ENCODE measurements at regions not wholly inside any gene's neighbourhood (a gene's known extent, or its start where the extent isn't known, plus 50 kb on each side); places are given as distances from the start of the nearest gene placed in this dataset.
"Not testable (repeated sequence)": the region's sequence is repeated elsewhere in the genome, so short reads cannot be mapped to it uniquely, and the experiment has no call there.

GRCh38 chr15:35958021-35958420 is 412.1 kb upstream of the DPH6 start:
- FAIRE-seq (no peak), DNase-seq (ENCODE audit: low spot score in 2 of 2) (no peak)

DNA sequence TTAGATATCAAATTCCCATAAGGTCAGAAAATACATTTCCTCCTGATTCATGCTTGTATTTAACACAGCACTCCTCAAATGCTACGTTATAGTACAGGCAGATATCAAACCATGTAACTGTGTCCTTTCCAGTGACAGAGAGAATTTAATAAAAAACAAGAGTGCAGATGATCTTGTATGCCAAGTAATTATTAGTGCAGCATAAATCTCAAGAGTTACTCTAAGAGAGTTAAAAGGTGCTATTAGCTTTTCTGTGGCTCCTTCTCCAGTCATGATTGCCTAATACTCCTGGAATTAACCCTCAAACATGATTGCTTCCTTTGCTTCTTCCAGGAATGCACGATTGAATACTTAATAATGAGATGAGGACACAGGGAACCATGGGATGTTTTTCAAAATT is 413.0 kb upstream of the DPH6 start:
- DNase-seq (ENCODE audit: low spot score in 2 of 2) (no peak), FAIRE-seq (no peak)

DNA sequence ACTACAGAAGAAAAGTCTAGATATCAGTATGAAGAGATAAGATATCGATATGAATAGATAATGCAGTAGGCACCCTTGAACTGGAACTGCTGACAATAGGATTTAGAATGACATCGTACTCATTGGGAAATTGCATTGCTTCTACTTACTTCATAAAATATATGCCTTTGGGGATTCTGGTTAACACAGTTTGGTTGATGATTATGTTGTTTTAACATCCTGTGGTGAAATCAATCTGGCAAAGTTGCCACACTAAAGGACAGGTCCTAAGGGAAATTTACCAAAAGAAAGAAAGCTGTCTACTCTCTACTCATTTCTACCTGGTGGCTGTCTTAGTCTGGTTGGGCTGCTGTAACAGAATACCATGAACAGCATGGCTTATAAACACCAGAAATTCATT is 417.4 kb upstream of the DPH6 start:
- FAIRE-seq (no peak), DNase-seq (ENCODE audit: low spot score in 2 of 2) (no peak)

GRCh38 chr15:35966781-35967180 is 420.8 kb upstream of the DPH6 start:
- no peak for DNase-seq (ENCODE audit: low spot score in 2 of 2)
- no peak for FAIRE-seq

DNA sequence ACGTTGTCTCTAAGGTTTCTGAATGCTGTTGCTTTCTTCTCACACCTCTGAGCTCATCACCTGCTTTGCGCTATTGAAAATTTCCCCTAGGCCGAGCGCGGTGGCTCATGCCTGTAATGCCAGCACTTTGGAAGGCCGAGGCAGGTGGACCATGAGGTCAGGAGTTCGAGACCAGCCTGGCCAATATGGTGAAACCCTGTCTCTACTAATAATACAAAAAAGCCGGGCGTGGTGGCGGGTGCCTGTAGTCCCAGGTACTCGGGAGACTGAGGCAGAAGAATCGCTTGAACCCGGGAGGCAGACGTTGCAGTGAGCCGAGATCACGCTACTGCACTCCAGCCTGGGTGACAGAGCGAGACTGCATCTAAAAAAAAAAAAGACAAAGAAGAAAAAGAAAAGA is 422.0 kb upstream of the DPH6 start:
- FAIRE-seq; DNase-seq (ENCODE audit: low spot score in 2 of 2): not testable (repeated sequence)

GRCh38 chr15:35973029-35973428 is 427.1 kb upstream of the DPH6 start:
- no peak for FAIRE-seq
- DNase-seq (ENCODE audit: low spot score in 2 of 2): no peak

GRCh38 chr15:35974052-35974451 is 428.1 kb upstream of the DPH6 start:
- FAIRE-seq (no peak), DNase-seq (ENCODE audit: low spot score in 2 of 2) (no peak)

DNA sequence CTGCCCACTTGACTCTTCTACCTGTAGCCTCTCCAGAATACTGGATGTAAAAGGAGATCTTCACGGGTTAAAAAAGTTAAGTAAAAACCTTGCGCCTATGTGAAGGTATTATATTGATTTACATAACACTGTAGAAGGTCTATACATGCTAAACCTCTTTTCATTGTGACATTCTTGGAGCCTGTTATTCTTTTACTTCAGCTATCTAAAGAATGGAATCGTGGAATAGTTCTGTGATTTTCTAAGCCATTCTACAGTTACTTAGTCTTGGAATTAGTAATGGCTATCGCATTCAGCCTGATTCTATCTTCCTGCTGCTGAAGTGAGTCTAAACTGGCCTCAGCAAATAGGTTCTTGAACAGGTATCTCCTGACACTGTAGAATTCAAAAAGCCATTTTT is 430.0 kb upstream of the DPH6 start:
- no peak for DNase-seq (ENCODE audit: low spot score in 2 of 2)
- no peak for FAIRE-seq

DNA sequence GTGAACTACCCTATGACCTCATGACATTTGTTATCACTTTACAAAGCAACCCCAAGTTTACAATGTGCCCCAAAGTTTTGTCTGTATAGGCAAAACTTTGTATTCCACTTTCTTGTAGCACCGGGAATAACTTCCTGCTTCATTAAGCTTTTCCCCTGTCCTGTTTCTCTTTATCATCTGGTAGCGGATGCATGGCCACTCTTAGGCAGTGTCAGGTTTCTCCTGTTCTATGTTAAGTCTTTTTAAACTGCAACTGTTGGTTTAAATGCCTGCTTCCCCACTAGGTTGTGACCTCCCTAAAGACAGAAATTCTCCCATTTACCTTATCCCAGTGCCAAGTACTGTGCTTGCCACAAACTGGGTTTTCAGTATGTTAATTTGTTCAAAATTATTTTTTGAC is 433.6 kb upstream of the DPH6 start:
- FAIRE-seq (no peak), DNase-seq (ENCODE audit: low spot score in 2 of 2) (no peak)

- no peak for FAIRE-seq
- DNase-seq (ENCODE audit: low spot score in 2 of 2): no peak
Observed at GRCh38 chr15:35980719-35981118, 434.8 kb upstream of the DPH6 start.

DNA sequence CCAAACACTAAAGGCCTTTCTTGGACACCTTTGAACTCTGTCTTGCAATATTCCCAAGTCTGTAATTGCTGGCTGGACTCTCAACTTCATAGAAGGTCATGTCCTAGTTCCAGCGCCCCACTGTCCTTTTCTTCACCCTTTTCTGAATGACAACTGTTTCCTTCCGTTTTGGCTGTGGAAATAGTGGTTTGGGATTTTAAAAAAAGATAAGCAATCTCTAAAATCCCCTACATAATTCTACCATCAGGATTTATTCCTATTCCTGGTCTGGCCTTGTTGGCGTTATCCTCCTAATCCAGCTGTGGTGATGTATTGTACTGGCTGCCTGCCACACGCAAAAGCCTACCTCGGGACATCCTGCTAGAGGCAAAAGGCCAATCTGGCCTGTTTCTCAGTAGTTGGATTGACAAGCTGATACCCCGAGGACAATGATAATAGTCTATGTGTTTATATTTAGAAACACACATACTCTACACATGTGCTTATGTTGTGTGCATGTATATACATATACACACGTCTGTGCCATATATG is 440.3 kb upstream of the DPH6 start:
- no peak for FAIRE-seq
- no peak for DNase-seq (ENCODE audit: low spot score in 2 of 2)

DNA sequence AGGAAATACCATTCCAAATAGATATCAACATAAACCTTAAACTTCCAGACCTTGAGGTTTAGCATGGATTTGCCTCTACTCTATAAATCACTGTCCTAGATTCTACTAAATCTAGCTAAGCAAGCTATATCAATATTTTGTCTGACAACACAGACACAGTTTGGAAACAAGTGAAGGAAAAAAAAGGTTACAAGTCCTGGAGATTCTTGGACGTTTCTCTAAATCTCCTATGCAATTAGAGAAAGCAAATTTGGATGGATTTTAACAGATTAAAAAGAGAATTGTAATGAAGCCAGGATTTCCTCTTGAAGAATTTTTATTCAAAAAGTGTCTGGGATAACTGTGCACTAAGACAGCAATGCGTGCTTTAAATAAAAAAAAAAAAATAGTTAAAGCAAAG is 441.1 kb upstream of the DPH6 start:
- no peak for FAIRE-seq
- DNase-seq (ENCODE audit: low spot score in 2 of 2): no peak

- FAIRE-seq: no peak
- DNase-seq (ENCODE audit: low spot score in 2 of 2): no peak
Observed at GRCh38 chr15:35991386-35991785, 445.4 kb upstream of the DPH6 start.

- no peak for FAIRE-seq
- DNase-seq (ENCODE audit: low spot score in 2 of 2): no peak
Observed at GRCh38 chr15:35992791-35993190, 446.8 kb upstream of the DPH6 start.

- DNase-seq (ENCODE audit: low spot score in 2 of 2): no peak
- no peak for FAIRE-seq
Observed at GRCh38 chr15:35993196-35993595, 447.2 kb upstream of the DPH6 start.

DNA sequence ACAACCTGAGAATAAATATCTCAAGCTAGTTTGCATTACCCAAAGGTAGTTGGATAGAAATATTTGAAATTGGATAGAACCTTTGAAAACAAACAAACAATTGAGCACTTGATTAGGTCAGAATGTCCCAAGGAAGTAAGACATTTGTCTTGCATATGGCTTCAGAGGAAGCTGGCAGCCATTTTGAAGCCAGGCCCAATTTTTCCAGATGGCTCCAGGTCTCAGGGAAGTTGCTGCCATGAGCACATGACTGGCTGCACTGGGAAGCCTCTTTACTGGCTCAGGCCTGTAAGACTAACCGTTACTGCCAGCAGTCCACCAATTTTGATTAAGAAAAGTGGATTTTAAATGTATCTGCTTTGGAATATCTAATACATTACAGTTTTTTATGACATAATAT is 448.9 kb upstream of the DPH6 start:
- FAIRE-seq (no peak), DNase-seq (ENCODE audit: low spot score in 2 of 2) (no peak)

DNA sequence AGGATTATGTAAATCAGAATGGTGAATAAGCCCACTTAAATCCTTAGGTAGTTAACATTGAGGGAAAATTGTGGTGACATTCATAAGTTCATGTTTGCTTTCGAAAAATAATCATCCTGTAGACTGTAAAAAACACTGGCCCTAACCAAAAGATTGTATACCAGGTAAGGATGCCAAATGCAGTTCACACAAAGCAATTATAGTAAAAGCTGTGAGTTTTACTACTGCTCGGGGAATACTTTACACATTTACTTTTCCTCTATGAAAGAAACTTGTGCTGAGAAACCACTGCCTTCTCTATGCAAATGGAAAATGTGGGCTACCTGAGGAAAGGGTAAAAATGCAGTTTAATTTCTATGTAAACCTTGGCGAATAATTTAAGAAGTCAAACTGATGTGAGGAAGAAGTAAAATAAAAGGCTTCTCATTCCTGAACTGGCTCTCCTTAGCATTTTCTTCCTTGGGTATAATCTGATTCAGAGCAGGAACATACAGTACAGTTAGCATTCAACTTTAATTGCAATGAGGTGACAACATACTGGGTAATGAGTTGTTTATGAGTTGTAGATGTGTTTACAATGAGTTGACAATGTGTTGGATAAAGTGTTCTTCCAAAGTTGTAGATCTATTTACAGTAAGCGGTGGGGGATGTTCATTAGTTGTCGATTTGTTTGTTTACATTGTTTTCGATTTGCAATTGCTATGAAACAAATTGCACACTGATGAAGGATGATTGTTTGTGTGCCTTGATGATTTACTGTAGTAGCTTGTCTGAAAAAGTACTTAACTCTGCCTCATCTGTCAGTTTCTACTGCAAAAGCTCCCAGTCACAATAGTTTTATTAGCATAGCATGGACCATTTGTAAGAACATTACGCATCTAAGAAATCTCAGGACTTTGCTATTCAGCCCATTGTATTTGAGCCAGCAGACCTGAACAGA is 453.0 kb upstream of the DPH6 start:
- FAIRE-seq: no peak
- no peak for DNase-seq (ENCODE audit: low spot score in 2 of 2)

GRCh38 chr15:36004891-36005490 is 459.0 kb upstream of the DPH6 start:
- no peak for FAIRE-seq
- DNase-seq (ENCODE audit: low spot score in 2 of 2): no peak

DNA sequence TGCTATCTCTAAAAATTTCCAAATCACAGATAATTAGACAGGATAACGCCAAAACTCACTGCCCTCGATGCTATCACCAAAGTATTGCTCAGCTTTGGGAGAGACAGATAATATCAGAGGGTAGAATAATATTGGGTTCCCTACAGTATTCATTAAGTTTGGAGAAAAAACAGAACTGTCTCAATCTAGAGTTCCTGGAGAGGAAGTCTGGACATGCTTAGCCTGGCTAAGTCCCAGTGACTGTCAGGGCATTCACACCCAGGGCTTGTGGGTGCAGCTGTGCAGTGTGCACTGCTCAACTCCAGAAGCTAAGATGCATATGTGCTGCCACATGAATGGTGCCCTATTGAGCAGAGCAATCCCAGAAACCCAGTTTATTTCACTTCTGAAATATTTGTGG is 459.6 kb upstream of the DPH6 start:
- DNase-seq (ENCODE audit: low spot score in 2 of 2) (no peak), FAIRE-seq (no peak)

GRCh38 chr15:36007699-36008098 is 461.7 kb upstream of the DPH6 start:
- FAIRE-seq (no peak), DNase-seq (ENCODE audit: low spot score in 2 of 2) (no peak)

DNA sequence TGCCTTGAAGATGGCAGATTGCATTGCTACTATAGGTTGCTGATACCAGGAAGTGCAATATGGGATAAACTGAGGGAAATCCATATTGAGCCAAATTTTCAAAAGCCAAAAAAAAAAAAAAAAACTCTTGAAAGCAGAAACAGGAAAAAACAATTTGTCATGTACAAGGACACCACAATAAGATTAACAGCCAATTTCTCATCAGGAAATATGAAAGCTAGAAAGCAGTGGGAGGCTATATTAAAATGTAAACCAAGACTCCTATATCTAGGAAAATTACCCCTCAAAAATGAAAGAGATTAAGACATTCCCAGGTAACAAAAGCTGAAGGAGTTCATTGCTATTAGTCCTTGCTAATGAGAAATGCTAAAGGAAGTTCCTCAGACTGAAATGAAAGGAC is 462.8 kb upstream of the DPH6 start:
- no peak for FAIRE-seq

More for the DNA sequence above, 462.8 kb upstream of the DPH6 start:
- no peak for DNase-seq (ENCODE audit: low spot score in 2 of 2)

All from frontal cortex (tissue), 3 donors.